HG02884 (cell line): ENCODE measurements at regions not wholly inside any gene's neighbourhood (a gene's known extent, or its start where the extent isn't known, plus 50 kb on each side); places are given as distances from the start of the nearest gene placed in this dataset.

ENCODE experiments used
- ATAC-seq: cut with Tn5 transposase; IDR thresholded peaks from one replicate; pipeline ENCODE4 v1.9.1; 2021; ENCODE audit warnings: mild to moderate bottlenecking, moderate library complexity; ENCODE audit not compliant: unreplicated experiment

- ATAC-seq: no peak
These were observed 62.2 kb upstream of the WSCD2 start for GRCh38 chr12:108066583-108067577.

- no peak for ATAC-seq
These were observed 59.4 kb upstream of the WSCD2 start for GRCh38 chr12:108069651-108070165.

- no peak for ATAC-seq
These were observed 53.5 kb upstream of the WSCD2 start for GRCh38 chr12:108075561-108075960.

- no peak for ATAC-seq
These were observed 52.5 kb upstream of the WSCD2 start for GRCh38 chr12:108076556-108076955.

- no peak for ATAC-seq
These were observed 50.7 kb upstream of the WSCD2 start for GRCh38 chr12:108078428-108078827.
